ENCODE measurements at regions not wholly inside any gene's neighbourhood (a gene's known extent, or its start where the extent isn't known, plus 50 kb on each side); places are given as distances from the start of the nearest gene placed in this dataset.
"Not testable (repeated sequence)": the region's sequence is repeated elsewhere in the genome, so short reads cannot be mapped to it uniquely, and the experiment has no call there.

DNA sequence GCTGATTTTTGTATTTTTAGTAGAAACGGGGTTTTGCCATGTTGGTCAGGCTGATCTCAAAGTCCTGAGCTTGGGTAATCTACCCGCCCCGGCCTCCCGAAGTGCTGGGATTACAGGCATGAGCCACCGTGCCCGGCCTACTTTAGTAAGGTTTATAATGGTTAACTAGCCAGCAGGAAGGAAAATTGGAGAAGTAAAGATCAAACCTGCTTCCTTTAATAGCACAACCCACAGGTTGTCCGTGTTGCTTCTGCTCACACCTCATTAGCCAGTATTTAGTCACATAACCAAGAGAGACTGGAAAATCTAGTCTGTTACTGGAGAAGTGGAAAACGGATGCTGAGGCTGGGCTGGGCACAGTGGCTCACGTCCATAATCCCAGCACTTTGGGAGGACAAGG is 51.9 kb upstream of the TBL1XR1 start:
- DNase-seq: no peak

DNA sequence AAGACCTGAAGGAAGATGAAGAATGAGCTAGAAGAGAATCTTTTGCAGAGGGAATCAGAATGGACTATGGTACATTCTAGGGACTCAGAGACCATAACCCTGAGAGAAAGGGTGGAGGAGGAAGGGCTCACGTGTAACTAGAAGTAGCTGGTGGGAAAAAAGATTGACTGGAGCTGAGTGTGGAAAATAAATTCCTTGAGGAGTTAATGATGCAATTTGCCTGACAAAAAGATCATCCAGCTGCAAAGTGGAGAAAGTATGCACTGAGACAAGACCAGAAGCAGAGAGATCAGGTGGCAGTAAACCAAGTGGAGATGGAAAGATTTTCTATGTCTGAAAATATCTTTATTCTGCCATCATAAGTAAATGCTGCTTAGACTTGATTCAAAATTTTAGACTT is 52.9 kb upstream of the TBL1XR1 start:
- peak; percentile 54 for DNase-seq

DNA sequence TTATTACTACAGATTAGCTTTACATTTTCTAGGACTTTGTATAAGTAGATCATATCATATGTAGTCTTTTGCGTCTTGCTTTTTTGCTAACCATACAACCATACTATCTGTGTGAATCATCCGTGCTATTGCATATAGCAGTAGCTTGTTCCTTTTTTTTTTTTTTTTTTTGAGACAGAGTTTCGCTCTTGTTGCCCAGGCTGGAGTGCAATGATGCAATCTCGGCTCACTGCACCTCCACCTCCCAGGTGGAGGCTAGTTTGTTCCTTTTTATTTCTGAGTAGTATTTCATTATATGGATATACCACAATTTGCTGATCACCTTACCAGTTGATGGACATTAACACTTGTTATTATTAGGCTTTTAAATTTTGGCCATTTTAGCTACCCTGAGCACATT is 54.5 kb upstream of the TBL1XR1 start:
- no peak for DNase-seq

DNA sequence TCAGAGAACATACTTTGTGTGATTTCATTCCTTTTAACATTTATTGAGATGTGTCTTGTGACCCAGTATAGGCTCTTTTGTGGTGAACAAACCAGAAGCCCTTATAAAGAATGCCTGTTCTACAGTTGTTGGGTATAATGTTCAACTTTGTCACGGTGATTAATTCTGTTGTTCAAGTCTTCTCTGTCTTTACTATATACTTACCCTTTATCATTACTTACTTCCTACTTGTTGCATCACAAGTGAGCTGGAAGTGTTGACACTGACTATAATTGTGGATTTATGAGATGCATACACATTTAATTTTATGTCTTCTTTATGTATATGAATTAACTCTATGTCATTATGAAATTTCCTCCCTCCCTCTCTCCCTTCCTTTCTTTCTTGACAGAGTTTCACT is 59.7 kb upstream of the TBL1XR1 start:
- no peak for DNase-seq

DNA sequence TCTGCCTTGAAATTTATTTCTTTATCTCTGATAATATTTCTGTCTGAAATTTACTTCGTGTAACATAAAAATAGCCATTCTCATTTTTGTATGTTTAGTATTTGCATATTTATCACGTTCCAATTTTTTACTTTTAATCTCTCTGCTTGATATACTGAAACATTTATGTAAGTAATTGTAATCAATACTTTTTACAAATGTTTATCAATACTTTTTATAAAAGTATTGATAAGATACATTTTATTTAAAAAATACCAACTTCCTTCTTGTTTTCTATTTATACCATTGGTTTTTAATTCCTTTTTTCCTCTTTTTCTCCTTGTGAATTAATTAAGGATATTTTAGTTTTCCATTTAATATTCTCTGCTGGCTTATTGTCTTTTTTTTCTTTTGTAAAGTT is 60.3 kb upstream of the TBL1XR1 start:
- DNase-seq: no peak

DNA sequence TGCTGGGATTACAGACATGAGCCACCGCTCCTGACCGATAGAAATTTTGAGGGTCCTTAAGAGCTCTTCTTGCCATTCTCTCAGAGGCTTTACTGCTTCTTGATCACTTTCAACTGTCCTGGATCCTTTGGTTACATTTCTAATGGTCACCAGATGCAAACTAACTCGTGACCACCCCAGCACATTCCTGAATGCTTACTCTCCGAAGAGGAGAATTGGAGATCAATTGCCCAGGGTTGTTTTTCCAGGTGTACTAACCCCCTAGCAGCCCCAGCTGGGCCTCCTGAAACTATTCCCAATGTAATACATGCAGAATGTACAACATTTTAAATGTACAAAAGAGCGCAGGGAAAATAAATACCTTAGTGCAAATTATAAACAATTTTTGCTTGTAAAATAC is 65.1 kb upstream of the TBL1XR1 start:
- DNase-seq: peak; percentile 21

DNA sequence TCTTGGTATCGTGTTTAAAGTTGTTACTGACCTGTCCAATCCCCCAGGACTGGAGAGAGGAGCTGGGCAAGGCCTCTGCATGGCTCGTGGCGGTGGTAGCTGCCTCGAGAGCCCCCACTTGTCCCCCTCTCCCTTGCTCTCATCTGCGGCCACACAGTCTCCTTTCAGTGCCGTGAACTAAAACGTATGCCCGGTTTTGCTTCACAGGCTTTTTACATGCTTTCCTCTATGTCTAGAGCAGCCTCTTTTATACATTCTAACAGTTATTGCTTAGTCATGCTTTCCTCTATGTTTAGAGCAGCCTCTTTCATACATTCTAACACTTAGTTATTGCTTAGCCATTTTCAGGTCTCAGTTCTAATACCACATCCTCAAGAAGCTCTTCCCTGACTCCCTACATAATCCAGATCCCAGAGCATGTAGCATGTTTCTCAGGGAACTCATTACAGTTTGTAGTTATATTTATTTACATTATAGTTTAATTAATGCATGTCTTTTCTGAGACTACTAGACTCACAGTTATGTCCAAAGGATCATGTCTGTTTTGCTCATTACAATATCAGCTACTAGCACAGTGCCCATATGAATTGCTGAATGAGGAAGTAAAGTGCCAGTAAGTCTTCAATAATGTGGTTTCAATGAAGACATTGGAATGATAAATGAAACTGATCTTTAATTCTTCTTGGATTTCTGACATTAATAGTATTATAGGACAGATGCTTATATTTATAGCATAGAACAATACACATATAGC is 66.5 kb upstream of the TBL1XR1 start:
- peak; percentile 21 for DNase-seq

DNA sequence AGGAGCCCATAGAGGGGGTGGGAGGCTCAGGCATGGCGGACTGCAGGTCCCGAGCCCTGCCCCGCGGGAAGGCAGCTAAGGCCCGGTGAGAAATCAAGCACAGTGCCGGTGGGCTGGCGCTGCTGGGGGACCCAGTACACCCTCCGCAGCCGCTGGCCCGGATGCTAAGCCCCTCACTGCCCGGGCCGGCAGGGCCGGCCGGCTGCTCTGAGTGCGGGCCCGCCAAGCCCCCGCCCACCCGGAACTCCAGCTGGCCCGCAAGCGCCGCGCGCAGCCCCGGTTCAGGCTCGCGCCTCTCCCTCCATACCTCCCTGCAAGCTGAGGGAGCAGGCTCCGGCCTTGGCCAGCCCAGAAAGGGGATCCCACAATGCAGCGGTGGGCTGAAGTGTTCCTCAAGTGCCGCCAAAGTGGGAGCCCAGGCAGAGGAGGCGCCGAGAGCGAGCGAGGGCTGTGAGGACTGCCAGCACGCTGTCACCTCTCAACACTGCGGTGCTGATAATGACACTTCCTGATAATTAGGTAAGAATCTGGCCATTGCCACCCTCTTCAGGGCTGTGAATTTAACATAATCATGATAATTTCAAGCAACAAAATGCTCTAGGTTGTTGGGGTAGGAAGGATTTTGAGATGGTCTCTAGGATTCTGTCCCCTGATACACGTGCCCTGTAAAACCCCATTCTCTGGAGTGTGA is 74.7 kb upstream of the TBL1XR1 start:
- DNase-seq: not testable (repeated sequence)

DNA sequence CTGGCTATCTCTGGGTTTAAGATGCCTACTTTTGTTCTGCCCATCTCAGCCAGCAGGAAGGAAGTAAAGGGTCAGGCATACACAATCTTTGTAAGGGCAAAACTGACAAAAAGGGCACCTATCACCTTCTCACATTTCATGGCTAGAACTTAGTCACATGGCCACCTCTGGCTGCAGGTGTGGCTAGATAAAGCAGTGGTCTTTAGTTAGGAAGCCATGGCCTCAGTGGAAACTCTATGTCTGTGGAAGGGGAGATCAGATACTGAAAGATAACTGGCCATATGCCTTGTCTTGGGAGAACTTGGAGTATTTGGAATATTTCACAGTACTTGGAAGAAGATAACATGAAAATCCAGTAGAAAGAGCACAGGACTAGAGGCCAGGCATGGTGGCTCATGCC is 80.7 kb upstream of the TBL1XR1 start:
- no peak for DNase-seq

DNA sequence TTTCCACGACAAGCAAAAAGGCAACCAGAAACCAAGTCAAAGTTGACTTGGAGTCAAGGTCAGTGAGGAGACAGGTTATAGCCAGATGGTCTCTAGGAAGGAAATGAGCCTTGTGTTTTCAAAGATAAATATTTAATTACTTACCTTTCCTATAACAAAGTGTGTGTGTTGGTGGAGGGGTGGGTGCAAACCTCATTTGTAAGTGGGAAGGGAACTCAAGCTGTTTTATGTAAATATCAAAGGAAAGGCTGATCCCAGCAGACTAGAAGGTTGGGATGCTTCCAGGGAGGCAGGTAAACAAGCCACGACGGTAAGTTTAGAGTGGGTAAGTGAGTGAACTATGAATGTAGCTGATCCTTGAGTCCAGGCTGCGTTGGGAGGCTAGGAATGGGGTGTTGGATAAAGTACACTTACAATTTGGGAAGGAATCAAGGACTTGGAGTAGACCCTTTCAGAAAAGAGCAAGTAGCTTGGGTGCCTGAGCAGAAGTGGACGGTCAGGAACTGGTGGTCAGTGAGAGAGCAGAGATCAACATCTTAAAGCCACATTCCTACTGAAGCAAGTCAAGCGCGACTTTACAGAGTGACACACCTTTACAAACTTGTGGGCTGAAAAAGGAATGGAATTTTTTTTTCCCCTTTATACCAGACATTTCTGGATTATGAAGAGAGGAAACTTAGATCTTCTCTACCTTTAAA is 82.0 kb upstream of the TBL1XR1 start:
- DNase-seq: no peak

DNA sequence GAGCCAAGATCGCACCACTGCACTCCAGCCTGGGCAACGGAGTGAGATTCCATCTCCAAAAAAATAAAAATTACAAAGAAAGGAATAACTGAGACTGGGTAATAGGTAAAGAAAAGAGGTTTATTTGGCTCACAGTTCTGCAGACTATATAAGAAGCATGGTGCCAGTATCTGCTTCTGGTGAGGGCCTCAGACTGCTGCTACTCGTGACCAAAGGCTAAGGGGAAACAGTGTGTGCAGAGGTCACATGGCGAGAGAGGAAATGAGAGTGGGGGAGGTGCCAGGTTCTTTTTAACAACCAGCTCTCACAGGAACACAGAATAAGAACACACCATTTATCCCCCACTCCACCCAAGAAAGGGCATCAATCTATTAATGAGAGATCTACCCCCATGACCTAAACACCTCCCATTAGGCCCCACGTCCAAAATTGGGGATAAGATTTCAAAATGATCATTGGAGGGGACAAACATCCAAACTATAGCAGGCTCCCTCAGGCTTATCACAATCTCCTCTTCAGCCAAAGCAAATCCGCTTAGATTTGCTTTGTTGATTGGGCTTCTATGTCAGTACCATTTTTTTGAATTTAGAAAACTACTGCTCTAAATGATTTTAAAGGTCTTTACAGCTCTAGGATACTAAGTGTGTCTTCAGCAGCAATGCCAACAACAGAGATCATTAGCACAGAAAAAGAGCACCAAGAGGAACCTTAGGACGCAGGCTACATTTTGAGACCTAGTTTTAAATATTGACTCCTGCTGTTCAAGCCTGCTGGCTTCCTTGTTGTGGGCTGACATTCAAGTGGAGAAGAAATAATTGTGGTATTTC is 84.2 kb upstream of the TBL1XR1 start:
- DNase-seq: no peak

DNA sequence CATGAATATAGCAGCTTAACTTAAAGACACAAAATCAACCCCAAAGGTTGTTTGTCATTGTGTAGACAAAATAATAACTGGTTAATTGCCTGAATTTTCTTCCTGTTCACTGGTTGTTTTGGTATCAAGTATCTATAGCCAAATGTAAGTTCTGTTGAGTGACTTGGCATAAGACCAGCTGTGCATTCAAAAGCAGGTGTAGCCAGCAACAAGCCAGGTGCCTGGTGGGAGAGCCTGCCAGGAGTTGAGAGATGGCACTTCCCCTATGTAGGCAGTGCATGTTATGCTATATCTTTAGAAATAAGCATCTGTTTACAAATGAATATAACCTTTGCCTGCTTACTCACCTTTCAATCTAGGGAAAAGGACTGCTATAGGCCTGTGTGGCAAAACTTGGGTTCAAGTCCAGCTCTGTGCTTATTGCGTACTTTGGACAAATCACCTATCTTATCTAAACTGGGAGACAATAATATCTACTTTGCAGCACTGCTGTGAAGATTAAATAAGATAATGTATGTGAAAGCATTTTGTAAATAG is 84.9 kb upstream of the TBL1XR1 start:
- DNase-seq: no peak

DNA sequence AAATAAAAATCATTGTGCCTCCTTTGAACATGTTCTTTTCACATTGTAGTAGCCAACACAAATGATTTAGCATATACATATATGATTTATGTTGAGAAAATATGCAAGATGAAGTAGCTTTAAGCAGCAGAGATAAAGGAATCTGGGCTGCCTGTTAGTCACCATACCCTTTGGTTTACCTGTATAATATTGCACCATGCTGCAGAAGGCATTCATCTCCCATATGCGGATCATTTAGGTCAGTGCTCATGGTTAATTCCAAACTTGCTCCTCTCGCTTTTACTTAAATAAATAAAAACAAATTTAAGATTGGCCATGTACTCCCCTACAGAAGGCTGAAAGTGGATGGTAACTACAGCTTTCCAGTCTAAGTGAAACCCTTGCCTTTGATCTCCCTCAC is 86.7 kb upstream of the TBL1XR1 start:
- DNase-seq: no peak

DNA sequence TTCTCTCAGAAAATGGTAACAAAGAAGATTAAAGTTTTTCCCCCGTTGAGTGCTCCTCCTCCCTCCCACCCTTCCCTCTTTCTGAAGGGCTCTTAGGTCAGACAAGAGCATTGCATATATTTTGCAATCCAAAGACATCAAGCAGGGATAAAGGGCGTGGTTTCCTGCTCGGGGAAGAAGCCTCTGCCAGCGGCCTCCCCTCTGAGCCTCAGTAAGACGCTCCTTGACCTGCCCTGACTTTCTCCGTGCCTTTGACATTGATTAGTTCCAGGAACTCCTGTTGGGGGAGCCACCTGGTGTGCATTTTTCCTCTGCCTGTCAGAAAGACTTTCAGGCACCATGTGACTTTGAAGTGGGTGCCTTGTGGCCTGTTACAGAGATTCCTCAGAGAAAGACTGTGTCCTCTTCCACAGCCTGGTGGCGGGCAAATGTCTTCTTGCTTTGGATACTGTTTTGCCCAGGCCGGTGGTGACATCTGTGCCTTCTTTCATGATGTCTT is 87.2 kb upstream of the TBL1XR1 start:
- no peak for DNase-seq

DNA sequence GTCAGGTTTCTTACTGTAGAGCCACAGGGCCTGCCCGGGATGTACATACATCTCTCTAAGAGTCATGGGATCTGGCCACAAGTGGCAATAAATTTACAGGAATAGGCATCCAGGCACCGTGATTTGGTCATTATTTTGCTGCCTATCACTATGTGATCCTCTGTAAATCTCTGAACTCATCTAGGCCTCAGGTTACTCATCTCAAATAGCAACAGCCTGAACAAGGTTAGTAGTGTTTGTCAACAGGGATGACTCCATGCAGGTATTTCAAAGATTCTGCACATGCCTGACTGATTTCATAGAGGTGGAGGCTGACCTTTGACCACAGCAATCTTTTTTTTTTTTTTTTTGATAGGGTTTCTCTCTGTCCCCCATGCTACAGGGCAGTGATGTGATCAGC is 88.8 kb upstream of the TBL1XR1 start:
- no peak for DNase-seq

DNA sequence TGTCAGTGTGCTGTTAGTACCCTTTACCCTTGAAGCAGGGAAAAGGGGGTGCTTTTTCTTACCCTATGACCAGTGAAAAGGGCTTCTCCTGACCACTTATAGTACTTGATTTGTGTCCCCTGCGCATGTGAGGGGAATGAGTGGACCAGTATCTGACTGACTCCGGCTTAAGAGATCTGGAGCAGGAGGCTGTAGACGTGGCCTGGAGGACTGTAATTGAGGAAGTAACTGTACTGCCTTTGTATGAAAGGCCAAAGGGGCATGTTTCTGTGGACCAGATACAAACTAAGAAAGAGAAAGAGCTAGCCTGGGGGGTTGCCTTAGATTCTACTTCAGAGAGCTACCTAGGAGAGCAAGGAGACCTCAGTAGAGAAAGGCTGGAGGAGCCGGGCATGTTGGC is 89.9 kb upstream of the TBL1XR1 start:
- no peak for DNase-seq

DNA sequence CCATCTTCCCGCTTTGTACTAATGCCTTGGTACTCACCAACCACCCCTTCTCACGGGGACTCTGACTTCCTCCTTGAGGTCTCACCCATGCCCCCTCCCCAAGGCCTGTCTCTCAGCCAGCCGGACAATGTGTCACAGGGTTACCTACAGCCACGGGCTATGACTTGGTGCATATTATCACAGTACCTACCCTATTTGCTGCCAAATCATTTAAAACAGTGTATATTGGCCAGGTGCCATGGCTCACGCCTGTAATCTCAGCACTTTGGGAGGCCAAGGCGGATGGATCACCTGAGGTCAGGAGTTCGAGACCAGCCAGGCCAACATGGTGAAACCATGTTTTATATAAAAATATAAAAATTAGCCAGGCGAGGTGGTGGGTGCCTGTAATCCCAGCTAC is 93.4 kb upstream of the TBL1XR1 start:
- DNase-seq: no peak

DNA sequence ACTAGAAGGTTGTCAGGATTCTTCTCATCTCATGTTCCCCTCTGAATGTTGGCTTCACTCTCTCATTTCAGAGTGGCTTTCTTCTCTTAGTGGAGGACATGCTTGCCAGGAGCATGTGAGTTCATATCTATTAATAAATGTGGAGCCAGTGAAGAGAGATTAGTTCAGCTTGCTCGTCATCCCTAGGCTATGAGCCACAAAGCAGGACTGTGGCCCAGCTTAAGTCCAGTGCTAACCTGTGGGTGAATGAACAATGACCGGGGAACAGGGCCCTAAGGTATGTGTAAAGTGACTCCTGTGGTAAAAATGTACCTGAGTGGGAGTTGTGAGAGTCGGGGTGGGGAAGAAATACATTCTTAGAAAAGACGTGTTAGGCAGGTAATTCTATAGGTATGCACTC is 96.9 kb upstream of the TBL1XR1 start:
- DNase-seq: peak; percentile 80

DNA sequence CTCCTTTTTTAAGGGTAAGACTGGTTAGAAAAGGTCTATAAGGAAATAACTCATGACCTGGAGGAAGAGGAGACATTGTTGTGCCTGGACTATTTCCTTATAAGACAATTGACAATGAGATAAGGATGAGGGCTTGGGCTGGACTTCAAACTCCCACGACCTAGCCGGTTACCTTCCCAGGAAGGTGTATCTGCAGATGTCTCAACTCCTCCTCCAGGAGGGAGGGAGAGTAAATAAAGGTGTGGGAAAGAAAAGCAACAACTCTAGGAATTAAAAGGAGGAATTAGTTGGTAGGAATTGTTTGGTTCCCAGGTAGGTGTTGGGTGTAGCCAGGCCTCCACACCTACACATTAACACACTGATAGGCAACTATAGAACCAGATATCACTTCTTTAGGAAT is 97.8 kb upstream of the TBL1XR1 start:
- no peak for DNase-seq

DNA sequence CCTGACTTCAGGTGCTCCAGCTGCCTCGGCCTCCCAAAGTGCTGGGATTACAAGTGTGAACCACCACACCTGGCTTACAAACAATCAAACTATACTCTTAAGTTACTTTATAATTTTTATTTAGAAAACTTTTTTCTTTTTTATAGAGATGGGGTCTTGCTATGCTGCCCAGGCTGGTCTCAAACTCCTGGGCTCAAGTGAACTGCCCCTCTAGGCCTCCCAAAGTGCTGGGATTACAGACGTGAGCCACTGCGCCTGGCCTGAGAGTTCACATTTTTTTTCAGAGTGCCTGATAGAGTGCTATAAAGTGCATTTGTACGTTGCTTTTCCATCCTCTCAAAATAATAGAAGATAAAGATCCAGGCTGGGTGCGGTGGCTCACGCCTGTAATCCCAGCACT is 102.0 kb upstream of the TBL1XR1 start:
- no peak for DNase-seq

DNA sequence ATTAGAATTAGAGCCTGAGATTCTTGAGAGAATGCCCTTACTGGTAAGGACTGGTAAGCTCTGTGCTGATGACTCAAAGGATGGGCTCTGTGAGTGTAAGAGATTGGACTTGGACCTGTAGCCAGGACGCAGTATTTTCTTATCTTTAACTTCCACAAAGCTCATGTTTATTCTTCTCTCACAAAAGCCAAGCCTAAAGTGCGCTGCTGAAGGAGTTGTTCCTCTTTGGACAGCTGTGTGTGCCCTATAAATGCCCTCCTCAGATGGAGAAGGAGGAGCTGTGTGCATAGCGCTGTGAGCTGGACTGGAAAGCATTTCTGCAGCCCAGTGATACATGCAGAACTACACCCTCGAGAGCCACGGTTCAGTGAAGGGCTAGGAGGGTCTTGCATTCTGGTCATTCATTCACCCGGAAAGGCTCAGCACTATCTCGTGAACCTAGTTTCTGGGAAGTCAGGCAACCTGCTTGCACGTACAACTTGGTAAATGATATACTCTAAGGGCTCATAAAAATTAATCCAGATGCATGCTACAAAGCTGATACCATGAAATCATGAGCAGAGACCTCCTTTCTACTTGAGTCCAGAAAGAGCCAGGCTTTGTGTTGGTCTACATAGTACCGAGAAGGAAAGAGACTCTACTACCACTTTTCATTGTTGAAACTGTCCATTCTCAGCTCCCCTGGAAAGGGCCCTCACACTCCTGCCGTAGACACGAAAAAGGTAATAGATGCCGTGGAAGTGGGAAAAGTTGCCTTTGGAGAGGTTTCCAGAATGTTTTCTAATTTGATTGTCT is 103.0 kb upstream of the TBL1XR1 start:
- no peak for DNase-seq

DNA sequence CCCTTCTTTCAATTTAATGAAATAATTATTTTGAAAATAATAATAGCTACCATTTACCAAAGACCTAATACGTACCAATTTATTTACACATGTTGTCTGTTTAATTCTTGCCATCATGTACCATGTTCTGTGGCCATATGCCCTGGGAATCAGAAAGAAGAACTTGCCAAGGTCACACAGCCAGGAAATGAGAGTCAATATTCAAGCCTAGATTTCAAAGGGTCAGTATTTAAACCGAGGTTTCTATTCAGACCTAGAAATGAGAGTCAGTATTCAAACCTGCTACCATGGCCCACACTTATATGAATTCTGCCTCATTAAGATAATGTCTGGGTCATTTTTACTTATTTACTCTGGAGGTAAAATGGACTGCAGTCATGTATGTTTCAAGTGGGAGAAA is 103.6 kb upstream of the TBL1XR1 start:
- DNase-seq: no peak

All from hindlimb muscle (tissue), 1 donor.